GM21619 (cell line): ENCODE measurements at regions not wholly inside any gene's neighbourhood (a gene's known extent, or its start where the extent isn't known, plus 50 kb on each side); places are given as distances from the start of the nearest gene placed in this dataset.
"Not testable (repeated sequence)": the region's sequence is repeated elsewhere in the genome, so short reads cannot be mapped to it uniquely, and the experiment has no call there.

ENCODE experiments used
- ATAC-seq: cut with Tn5 transposase; IDR thresholded peaks from one replicate; pipeline ENCODE4 v1.9.1; 2021; ENCODE audit not compliant: unreplicated experiment

DNA sequence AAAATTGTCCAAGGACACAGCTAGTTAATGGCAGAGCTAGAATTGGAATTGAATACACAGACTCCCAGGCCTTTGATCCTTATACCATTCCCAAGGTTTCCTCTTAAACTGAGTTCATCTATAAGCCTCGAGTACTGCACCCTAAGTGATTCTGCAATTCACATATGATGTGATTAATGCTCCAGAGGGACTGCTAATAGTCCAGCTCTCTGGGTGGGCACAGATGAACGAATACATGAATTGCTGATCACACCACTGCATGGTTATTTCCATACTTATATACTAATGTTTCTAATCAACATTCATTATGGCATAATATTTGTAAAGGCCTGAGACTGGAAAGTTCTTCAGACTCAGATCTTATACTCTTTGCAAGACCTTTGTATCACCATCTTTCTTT, 101.8 kb downstream of the NUFIP1 start:
- ATAC-seq = no peak

DNA sequence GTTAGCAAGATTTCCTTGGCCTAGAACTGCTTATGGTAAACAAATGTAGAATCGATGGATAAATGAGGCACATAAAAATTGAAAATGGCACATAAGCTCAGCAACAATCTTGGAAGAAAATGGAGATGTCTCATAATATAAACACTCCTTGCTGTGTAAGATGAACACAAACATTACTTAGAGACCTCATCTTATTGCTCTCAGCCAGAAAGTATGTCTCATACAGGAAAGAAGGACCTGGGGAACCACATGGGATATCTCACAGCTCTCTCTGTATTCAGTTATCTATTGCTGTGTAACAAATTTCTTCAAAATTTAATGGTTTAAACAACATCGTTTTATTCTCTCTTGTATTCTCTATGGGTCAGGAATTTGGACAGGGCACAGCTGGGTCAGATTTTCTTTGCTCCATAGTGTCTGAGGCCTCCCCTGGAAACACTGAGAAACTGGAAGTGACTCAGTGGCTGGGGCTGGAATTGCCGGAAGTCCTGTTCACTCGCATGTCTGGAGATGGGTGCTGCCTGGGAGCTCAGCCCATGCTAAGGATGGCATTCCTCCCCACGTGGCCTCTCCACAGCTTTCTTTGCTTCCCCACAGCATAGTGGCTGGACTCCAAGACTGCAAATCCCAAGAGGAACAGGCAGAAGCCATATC, 105.1 kb downstream of the NUFIP1 start:
- no peak for ATAC-seq

DNA sequence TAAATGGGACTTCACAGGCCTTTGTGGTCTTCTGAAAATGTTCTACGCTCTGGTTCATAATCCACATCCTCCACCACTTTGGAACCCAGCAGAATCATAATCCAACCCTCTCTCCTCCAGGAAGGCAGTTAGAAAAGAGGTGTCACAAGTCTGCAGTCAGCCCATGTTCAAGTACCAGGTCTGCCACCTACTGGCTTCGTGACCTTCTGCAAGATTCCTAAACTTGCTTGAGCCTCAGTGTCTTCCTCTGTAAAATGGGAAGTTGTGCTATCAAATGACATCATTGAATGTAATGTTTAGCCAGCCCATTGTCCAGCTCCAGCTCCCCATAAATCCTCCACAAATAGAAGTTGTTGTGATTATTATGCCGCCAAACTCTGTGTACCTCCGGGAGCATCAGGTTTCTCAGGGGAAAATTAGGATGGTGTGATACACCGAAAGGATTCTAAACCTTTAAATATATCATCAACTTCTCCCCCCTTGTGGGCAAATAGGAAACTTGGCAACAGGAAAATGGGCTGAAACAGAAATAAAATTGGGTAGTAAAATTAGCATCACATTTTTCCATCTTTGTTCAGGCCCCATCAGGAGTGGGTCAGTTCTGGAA, 109.7 kb downstream of the NUFIP1 start:
- no peak for ATAC-seq

DNA sequence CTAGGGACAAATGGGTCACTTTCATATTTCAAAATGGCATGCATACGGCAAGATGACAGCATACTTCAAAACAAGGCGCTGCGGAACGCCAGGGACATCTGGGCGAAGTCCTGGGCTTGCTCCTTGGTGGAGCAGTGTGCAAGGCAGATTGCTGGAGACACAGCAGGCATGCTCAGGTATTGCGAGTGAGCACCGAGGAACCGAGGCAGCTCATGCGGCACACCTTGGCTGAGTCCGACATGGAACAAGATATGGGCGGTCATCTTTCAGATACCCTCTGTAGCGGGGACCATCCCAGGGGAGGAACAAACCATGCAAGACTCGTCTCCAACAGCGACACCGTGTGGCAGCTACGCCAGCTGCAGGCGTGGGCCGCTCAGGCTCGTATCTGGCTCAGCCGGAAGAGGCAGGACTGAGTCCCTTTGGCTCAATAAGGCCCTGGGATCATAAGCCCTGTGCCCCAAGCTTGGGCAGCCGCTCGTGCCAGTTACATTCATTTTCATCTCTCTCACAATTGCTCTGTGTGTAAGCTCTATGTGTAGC, 112.4 kb downstream of the NUFIP1 start:
- ATAC-seq = no peak

DNA sequence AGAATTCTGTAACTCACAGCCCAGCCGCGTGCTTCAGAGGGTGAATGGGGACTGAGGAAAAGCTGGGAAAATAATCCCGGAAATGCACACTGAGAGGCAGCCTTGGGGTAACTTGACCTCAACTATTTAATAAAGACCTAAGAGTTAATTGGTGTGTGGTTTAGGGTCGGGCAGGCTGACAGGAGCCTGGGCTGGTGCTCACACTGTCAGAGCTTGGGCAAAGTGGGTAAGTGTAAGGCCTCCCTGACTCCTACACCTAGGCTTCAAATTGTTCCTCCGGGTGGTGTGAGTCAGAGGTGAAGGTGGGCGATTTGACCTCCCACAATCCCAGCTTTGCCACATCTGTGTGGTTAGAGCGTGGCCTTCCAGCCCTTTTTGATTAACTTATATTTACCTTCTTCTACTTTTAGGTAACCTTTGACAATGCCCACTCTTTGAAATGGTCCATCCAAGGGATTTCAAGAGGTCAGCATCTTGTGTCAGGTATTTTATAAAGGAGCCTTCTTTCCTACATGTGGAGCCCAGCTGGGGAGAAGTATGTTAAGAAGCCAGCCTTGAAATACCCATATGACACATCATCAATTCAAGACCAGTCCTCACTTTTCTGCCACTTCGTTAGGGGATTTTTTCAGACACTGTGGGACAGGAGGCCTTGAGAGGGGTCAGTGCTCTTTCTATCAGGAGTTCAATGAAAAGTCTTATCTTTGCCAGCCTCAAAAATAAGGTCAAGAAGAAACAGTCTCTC, 114.2 kb downstream of the NUFIP1 start:
- no peak for ATAC-seq

DNA sequence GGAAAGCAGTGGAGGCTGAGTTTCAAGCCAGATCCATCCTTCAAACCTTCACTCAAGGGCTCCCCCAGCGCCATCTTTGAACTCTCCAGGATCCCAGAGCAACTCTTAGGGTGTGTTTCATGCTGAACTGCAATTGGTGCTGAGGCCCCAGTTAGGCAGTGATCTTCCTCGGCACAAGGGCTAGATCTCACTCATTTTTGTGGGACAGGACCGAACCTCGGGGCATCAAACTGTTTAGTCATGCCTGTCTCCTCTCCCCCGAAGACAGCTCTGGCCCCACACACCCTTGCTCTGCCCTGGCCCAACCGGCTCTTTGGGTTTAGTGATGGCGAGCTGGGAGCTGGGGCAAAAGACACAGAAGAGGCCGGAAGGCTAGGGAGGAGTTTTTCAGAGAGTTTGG, 115.1 kb downstream of the NUFIP1 start:
- ATAC-seq = no peak

DNA sequence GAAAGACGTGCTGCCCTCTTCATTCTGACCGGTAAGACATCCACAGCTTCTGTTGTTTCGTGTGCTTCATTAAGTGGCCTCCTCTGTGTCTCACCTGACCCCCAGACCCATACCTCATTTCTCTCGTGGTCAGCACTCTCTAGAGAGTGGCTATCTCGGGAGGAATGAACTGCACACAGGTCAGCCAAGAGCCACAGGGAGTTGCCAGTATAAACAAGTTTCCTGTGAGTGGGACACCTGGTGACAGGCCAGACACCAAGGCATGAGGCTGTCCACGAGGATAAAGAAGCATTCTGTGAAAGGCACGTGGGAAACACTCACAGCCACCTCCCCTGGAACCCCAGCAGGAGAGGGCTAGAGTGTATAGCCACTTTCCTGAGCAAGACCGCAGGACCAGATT, 115.8 kb downstream of the NUFIP1 start:
- no peak for ATAC-seq

DNA sequence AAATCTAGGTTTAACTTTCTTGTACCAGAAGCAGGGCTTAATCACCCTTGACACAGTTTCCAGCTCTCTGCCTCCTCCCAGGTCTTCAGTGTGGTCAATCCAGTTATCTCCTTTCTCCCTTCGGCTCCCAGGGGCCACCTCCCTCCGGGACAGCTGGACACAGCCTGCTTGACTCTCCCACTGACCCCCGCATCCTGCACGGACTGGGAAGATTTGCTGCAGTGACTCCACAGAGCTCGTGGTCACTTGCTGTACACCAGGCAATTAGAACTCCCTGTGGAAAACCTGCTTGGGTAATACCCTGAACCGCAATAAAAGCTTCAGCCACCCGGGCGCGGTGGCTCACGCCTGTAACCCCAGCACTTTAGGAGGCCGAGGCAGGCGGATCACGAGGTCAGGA, 116.5 kb downstream of the NUFIP1 start:
- ATAC-seq = no peak

DNA sequence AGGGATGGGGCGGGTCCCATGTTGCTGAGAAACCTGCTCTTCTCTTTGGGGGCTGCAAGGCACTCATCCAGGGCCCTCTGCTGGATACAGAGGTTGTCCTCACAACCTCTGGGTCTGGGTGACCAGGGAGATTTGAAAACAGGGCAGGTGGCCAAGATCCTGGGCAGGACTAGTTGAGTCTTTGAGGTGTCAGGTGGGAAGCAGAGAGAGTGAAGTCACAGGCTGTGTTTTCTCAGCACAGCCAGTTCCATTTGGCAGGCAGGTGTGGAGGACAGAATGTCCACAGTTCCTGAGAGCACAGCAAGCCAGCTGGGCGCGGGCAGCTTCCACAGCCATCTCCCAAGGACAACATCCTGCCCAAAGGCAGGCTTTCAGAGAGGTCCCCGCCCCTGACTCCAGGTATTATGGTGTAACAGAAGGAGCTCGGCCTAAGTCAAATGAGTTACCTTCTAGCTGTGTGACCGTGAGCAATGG, 118.8 kb downstream of the NUFIP1 start:
- no peak for ATAC-seq

DNA sequence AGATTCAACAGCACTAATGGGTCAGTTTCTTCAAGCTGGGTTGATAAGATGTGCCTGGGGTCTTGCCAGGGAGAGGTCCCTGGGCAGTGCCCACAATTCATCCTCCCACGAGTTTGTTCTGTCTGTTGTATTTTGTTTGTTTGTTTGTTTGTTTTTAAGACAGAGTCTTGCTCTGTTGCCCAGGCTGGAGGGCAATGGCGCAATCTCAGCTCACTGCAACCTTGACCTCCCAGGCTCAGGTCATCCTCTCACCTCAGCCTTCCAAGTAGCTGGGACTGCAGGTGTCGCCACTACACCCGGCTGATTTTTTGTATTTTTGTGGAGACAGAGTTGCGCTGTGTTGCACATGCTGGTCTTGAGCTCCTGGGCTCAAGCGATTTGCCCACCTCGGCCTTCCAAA, 120.1 kb downstream of the NUFIP1 start:
- no peak for ATAC-seq

DNA sequence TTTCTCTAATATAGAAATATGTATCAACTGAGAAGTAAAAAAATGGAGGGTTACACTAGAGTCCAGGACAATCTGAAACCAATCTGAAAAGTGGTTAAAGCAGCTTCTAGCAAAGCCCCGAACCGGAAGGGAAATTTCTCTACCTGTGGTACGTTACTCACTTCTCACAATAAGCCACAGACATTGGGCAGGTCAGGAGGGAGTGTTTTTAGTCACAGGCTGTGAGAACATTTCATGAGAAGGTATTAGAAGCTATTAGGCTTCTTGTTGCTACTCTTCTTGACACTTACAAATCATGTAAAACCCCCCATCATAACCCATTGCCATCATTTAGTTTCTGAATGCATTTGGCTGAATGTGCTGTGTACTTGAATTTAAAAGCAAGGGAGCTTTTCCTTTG, 120.9 kb downstream of the NUFIP1 start:
- ATAC-seq = peak; percentile 87

DNA sequence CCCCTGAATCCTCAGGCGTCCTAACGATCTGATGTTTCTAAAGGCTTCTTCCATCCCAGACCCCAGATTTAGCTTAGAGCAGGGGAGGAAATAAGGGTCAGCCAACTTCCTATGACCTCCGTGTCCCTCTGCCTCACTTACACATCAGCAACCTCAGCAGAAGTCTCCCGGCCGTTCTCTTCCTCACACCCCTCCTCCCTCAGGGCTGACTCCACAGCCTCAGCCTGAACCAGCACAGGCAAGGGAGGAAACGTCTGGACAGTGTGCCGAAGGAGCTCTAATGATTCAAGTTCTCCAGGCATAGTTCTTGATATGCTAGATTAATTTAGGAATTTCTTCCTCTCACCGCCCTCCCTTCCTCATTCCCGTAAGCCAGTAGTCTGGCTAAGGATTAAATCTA, 121.4 kb downstream of the NUFIP1 start:
- ATAC-seq = no peak

DNA sequence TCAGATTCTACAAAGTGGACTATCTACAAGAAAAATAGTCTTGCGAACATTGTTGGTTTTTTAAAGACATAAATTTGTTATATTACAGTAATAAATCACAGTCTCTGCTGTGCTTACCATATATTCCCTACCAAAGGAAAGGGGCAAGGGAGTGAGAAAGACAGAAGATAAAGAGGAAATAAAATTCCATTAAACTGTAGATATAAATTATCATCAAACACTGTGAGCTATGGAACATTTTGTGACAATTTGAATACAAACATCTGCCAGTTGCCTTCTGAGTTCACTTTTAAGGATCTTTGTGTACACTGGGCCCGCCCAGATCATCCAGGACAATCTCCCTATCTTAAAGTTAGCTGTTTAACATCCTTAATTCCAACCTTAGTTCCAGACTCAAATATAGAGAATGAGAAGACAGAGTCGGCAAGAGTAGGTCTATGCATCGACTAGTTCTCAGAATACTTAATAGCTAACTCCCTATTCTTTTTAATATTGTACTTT, 122.8 kb downstream of the NUFIP1 start:
- no peak for ATAC-seq

DNA sequence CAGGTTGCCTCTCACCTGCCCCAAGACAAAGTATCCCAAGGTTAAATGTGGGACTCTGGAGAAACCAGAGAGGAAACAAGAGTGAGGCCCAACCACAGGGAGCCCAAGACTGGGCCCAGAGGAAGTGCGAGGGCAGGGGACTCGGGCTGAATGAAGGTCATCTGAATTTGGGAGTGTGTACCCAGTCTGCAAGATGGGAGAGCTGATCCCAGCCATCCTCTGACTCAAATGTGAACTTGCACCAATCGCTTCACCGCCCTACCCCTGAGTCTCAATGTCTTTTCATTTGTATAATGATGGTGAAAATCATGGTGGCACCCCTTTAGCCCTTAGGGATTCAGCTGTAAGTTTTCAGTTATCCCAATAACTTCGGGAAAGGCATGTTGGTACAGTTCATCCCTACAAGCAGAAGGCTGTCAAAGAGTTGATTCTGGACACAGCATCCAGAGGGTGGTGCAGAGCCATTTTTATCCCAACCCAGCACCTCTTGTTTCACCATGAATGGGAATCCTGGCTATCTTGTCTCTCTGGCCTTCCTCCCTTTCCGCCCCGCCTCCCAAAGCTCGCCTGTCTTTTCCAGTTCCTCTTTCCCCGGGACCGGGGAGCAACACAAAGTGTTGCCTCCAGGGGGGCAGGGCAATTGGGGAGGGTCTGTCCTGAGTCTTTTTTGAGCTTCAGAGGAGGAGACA, 123.4 kb downstream of the NUFIP1 start:
- no peak for ATAC-seq

DNA sequence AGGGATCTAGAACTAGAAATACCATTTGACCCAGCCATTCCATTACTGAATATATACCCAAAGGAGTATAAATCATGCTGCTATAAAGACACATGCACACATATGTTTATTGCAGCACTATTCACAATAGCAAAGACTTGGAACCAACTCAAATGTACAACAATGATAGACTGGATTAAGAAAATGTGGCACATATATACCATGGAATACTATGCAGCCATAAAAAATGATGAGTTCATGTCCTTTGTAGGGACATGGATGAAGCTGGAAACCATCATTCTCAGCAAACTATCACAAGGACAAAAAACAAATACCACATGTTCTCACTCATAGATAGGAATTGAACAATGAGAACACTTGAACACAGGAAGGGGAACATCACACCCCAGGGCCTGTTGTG, 125.6 kb downstream of the NUFIP1 start:
- ATAC-seq = not testable (repeated sequence)

DNA sequence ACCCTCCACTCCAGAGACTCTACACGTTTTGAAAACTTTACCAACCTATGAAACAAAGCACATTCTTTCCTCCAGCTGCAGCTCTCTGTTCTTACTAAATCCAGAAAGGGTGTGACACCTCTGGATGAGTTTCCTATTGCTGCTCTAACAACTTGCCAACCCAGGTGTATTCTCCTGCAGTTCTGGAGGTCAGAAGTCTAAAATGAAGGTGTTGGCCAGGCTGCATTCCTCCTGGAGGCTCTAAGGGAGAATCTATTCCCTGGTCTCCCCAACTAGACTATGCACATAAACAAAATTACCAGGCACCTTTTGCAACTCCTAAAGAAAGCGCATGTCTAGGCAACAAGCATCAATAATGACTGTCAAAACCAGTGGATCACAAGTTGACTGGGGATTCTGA, 128.8 kb downstream of the NUFIP1 start:
- ATAC-seq = no peak

DNA sequence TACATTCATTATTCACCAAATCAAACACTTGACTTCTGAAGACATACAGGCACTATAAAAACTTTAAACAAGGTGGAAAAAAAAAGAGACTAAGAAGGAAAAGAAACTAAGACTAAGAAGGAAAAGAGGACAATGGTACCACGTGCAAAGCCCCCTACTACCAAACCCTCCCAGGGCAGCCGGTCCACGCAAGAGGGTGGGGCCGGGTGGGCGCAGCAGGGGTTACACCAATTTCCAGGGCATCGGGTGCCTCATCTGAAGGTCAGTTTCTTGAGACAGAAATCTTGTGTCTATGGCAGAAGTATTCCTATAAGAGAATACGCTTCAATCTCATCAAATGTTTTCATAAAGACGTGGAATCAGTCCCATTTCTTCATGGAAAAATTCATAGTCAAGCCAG, 131.5 kb downstream of the NUFIP1 start:
- ATAC-seq = no peak

DNA sequence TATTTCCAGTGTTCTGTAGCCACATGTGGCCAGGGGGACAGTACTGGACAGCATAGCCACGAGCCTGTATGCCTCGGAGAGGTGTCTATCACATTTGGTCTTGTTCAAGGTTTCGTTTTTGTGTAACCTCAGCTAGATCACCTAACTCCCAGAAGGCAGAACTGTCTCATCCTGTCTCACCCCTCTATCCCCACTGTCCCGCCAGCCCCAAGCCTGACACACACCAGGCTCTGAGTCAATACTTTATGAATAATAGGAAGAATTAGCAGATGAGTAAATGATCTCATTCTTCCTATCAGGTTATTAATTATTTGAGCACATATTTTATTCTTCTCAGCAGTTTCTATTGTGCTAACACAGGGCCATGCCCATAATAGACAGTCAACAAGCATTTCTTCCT, 132.2 kb downstream of the NUFIP1 start:
- ATAC-seq = no peak

DNA sequence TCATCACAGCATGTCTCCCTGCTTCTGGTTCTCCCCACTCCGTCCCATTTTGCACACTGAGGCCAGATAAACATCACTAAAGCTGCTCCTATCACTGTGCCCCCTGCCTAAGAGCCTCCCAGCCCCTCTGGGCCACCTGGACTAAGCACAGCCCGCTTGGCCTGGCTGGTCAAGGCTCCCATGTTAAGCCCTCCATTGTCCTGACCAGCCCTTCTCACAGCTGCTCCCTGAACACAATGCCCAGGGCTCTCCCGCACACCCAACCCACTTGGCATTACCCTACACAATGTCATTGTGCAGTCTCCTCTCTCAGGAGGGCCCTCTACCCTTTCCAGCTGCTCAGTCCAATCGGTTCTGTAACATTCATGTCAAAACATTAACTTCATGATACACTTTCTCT, 133.4 kb downstream of the NUFIP1 start:
- no peak for ATAC-seq

DNA sequence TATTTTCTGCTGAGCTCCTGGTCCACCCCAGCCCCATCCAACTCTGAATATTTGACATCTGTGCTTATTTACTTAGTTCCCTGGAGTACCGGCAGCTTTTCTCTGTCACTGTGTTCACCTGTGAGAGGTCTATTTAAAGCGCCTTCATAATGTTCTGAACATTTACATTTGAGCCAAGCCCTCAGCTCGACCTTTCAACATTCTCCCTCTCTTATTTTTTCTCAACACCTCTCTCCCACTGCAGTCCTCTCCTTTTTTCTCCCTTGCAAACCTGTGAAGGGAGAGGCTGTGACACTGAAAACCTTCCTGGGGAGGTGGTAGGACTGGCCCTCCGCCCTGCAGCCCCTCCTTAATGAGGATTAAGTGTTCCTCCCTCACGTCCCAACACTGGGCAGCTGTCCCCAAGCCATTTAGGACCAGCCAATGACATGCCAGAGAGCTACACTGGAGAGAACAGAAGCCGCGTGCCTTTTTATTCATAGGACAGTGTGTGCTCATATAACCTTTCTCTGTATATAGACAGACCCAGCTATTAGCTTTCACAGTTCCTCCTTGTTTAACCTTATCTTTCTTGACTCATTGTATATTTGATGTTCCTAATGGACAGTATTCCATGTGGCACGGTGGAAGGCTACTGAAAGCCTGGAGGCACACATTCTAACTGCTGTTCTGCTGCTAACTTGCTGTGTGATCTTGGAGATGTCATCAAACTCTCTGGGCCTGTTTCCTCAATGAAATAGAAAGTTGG, 134.8 kb downstream of the NUFIP1 start:
- no peak for ATAC-seq

DNA sequence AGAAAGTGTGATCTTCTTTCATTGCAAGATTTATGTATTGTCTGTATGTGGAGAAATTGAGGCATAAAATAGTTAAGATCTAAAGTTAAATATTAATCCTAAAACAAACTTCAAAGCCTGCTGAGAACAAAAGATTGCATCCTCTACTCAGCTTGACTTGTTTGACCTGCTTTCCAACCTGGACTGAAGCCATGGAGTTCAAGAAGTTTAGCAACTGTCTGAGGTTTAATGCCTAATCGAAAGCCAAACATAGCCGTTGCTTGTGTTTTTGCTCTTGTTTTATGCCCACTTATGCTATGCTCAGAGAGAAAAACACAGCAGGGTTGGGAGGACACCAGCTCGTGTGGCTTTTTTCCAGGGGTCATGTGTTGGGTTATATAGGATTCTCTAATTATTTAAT, 135.6 kb downstream of the NUFIP1 start:
- ATAC-seq = no peak
